ENCODE measurements at regions not wholly inside any gene's neighbourhood (a gene's known extent, or its start where the extent isn't known, plus 50 kb on each side); places are given as distances from the start of the nearest gene placed in this dataset.

DNA sequence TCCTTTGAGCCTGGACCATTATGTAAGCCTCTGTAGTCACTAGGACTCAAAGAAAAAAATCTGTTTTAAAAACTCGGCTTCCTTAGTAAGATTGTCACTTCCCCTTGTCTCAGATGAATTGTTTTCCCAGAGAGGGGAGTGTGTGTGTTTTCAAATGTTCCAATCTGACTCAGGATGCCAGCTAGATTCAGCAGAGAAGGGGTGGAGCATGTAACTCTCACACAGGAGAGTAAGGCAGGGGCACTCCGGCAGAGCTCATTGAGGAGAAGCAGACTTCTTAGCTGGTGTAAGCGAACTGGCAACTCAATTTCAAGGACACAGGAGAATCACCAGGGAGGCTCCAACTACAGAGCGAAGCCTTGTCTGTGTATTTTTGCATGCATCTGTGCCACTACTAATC lies 623.2 kb downstream of the LMO4 start:
- DNase-seq (ENCODE audit: low read depth, low spot score) = peak; percentile 17

- DNase-seq (ENCODE audit: low read depth, low spot score) = no peak
Measured at GRCh38 chr1:87953121-87953520, 624.4 kb downstream of the LMO4 start.

DNA sequence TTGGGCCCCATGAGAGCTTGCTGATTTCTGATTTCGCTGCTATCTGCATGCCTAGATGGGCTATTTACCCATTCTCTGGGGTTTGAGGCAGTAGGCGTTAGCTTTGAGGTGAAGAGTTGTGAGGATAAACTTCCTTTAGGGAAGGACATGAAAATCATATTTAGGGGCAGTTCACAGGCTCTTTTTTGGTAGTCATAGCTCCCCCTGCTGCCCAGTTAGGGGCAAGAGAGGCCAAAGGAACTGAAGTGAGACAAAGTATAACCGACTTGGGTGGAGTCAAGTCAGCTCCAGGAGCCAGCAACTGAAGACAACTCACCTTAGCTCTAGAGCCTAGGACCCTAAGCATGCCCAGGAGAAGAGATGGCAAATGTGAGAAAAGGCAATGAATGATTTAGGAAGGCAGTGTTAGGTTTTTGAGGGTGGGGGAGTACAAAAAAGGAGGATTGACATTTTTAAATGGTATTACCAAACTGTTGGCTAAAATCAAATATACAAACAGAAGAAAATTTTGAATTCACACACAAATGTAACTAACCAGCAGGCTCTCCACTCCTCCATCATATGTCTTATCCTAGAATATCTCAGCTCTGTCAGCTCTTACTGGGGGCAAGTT lies 625.2 kb downstream of the LMO4 start:
- peak; percentile 36 for DNase-seq (ENCODE audit: low read depth, low spot score)

DNA sequence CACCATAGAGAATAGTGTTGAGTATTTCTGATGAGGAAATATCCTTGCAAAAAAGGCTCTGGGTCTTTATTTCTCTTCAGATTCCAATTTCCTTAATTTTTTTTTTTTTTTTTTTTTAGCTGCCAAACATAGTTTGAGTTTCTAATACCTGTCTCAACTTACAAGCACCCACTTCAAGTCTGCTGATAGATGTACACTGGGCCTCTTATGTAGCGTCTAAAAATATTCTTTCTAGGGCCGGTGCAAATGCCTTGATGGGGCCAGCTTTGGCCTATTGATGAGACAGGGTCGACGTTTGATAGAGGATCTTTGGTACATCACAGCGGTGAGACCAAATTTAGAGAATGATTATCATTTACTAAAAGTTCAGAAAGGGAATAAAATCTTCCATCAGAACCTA lies 626.4 kb downstream of the LMO4 start:
- no peak for DNase-seq (ENCODE audit: low read depth, low spot score)

DNA sequence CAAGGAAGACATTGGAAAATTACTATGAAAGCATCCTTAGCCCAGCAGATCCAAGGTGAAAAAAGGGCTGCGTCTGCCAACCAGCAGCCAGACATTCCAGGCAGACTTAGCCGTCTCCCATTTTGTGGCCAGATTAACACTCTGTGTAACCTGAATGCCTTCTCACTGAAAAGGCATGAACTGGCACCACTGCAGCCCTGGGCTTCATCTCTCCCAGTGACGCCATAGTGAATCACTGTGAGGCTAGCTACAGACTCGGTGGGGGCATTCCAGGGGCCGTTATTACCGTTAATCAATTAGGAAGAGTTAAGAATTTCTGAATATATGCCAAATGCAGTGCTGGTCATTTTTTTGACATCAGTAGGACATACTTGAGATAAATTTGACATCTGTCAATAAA lies 627.4 kb downstream of the LMO4 start:
- no peak for DNase-seq (ENCODE audit: low read depth, low spot score)

DNA sequence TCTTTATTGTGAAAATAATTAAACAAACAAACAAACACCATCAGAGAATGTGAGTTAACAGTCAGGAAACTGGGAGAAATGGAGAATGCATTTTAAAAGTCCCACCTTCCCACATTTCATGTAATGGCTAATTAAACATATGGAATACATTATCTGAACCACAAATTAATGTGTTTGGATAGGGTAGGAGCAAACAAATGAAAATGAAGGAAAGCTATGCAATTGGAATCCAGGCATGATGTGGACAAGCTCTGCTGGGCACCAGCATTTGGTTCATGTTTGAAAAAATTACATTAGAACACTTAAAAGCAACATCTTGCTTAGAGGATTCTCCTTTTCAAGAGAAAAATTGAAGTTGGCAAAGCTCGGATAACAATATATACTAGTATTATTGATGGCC lies 628.1 kb downstream of the LMO4 start:
- no peak for DNase-seq (ENCODE audit: low read depth, low spot score)

GRCh38 chr1:87957331-87957730 lies 628.7 kb downstream of the LMO4 start:
- DNase-seq (ENCODE audit: low read depth, low spot score) = no peak

DNA sequence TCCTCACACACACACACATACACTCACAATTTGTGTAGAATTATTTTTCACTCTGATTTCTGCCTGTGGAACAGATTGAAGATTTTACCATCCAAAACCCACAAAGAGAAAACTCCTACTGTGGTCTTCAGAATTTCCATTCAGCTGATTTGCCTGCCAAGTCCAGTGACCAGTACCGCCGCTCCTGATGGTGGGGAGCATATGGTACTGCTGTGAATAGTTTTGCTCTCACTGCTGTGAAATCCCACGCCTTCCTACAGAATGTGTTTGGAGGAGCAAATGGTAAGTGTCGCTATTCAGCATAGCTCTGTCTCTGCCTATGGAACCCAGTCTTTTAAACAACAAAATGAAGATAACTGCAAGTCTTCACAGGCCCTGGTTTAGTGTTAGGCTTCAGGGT lies 629.5 kb downstream of the LMO4 start:
- DNase-seq (ENCODE audit: low read depth, low spot score) = no peak

DNA sequence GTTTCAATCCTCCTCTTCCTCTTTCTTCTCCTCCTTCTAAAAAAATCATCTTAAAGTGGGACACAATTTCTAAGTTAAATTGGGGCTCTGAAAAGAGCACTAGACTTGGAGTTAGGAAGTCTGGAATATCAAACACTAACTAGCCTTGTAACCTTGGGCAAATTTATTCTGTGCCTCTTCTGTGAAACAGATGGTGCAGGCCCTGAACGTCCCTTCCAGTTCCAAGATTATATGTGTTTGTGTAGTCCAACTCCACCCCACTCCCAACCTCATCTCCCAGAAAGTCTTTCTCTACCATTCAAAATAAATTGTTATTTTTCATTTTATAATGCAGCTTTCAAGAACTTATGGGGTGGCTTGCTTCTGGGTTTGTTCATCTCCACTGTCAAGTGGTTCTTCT lies 630.0 kb downstream of the LMO4 start:
- no peak for DNase-seq (ENCODE audit: low read depth, low spot score)

DNA sequence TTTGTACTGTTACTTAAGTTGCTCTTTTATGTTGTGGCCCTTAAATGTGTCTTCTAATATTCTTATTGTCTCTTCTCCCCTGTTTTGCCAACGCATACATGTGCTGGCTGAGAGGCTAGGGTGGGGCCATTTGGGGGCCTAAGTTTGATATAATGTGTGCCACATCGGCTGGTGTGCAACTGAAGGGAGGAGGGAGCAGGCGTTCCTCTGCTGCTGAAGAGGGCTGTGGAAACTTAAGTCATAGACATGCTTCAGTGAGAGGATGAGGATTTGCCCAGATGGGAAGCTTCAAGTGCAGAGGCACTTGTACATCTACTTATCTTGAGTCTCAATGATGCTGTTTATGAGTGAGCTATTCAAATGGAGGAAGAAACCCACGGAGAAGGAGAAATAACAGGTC lies 630.6 kb downstream of the LMO4 start:
- no peak for DNase-seq (ENCODE audit: low read depth, low spot score)

DNA sequence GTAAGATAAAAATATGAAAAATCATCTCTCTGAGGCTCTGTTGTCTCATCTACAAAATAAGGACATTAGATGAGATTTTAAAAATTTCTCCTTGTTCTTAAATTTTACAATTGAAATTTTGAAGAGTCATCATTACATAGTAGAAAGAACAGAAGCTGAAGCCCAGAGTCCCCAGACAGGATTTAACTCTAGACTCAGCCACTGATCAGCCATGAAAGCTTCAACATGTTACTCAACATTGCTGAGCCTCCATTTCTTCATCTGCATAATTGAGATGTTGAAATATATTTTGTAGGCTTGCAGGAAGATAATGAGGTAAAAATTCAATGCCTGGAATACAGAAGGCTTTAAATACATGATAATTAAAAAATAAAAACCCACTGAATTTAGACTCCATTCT lies 633.3 kb downstream of the LMO4 start:
- no peak for DNase-seq (ENCODE audit: low read depth, low spot score)

DNA sequence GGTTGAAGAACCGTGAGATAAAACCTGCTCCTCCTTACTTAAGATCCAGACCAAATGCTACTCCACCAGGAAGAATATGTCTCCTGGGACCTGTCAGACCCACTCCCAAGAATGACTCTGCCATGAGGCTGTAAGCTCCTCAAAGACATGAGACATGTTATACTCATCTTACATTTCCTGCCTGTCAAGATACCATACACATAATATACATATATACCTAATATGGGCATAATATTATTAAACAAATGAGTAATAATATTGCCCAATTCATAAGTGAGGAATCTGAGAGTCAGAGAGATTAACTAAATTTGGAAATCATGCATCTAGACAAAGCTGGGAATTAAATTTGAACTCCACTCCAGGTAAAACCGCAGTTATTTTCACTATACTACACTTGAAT lies 634.9 kb downstream of the LMO4 start:
- no peak for DNase-seq (ENCODE audit: low read depth, low spot score)

- DNase-seq (ENCODE audit: low read depth, low spot score) = no peak
Measured at GRCh38 chr1:87965193-87965592, 636.5 kb downstream of the LMO4 start.

DNA sequence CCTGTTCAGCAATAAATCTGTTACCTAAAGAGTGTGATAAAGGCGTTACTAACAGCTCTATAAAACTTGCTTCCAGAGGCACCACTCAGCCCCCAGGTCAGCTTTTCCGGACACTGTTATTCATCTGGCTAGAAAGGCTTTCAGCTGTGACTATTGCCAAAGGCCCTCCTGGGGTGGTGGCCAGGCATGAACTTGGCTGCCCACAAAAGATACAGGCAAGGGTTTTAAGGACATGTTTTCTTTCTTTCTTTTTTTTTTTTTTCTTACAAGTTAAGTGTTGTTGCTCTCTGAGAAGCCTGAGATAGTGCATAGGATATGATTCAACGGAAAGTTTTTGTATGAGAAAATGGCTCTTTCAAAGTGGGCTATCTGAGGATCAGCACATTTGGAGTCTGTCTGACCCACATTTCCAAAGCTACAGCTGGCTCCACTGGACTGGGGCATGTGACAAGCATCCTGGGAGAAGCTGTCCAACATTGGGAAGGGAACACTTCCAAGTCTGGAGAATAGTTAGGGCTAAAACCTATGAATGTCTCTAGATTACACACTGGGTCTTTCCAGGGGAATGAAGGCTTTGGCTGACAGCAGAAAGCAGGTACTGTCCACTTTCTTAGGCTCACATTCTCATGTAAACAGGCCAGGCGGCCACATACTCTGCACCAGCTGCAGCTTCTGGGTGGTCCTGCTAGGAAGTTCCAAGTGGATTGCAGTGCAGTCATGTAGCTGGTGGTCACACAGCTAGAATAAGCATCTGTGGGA lies 639.7 kb downstream of the LMO4 start:
- peak; percentile 46 for DNase-seq (ENCODE audit: low read depth, low spot score)

- DNase-seq (ENCODE audit: low read depth, low spot score) = no peak
Measured at GRCh38 chr1:87969040-87969439, 640.4 kb downstream of the LMO4 start.

- DNase-seq (ENCODE audit: low read depth, low spot score) = no peak
Measured at GRCh38 chr1:87972811-87973210, 644.1 kb downstream of the LMO4 start.

DNA sequence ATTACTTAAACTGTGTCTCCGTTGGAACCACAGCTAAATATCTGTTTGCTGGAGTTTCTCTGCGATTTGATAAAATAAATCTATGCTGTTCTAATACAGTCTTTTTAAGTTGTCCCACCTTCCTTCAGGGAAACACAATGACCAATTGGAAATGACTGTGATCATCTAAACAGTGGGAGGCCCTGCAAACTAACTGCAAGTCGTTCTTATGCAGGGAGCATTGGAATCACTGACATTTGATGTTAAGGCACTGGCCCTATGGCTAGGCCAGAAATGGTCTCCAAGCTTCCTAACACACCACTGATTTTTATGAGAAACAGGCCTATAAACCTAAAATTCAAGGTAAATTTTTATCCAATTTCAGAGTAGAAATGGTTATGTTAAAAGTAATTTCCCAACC lies 645.2 kb downstream of the LMO4 start:
- no peak for DNase-seq (ENCODE audit: low read depth, low spot score)

DNA sequence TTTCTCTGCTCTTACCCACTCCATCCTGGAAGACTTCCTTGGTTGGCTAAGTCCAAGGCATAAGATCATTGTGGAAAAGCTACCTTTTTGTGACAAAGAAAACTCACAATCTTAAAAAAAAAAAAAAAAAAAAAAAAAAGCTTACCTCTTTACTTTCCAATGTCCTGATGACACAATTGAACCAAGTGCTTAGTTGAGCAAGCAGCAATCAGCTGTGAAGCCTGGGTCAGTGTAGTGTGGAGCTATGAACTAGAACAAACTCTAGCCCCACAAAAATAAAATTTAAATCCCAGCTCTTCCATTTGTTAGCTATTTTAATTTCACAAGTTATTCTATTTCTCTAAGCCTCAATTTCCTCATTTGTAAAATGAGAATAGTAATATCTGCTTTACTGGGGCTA lies 647.6 kb downstream of the LMO4 start:
- no peak for DNase-seq (ENCODE audit: low read depth, low spot score)

DNA sequence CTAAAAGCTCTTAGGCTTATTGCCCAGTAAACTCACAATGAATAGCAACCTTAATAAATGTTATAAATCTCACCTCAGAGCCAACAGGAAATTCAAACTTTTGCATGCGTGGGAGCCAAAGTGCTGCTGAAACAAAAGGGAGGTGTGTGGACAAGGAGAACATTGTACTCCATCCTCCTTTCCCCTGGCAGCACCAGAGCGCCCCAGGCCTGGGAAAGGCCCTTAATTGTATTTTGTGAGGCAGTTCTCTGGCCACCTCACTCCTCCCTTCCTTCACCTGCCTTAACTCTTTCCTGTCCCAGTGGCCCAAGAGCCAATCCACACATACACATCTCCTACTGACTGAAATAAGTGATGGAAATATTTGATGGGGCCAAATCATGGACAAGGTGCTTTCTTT lies 648.5 kb downstream of the LMO4 start:
- DNase-seq (ENCODE audit: low read depth, low spot score) = no peak

- DNase-seq (ENCODE audit: low read depth, low spot score) = no peak
Measured at GRCh38 chr1:87979079-87979478, 650.4 kb downstream of the LMO4 start.

GRCh38 chr1:87980494-87980893 lies 651.8 kb downstream of the LMO4 start:
- no peak for DNase-seq (ENCODE audit: low read depth, low spot score)

GRCh38 chr1:87981386-87981785 lies 652.7 kb downstream of the LMO4 start:
- no peak for DNase-seq (ENCODE audit: low read depth, low spot score)

DNA sequence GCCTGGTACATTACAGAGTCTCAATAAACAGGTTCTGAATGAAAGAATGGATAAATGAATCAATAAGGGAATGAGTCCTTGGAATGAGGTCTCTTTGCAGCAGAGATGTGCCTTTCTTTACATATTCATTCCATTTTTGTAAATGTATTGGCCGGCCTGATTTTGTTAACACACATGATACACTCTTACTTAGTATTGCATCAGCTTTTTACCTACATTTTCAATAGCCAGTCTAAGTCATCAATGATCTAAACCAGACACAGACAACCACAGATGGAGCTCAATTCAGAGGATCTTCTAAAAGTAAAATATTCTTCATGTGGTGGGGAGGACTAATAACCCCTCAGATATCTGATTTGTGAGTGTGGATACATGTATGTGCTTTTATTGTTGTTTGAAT lies 653.1 kb downstream of the LMO4 start:
- no peak for DNase-seq (ENCODE audit: low read depth, low spot score)

DNA sequence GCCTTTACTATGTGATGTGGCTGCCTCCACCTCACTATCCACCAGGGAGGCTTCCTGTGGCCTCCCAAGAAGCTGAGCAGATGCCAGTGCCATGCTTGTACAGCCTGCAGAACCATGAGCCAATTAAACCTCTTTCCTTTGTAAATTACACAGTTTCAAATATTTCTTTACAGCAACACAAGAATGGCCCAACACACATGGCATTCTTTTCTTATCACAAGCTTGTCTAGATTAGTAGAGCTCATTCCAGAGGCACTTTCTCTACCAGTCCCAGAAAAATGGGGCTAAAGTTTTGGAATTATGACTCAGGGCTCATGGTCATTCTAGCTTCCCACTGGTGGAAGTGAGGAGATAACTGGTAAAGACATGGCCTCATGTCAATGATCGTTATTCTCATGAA lies 655.2 kb downstream of the LMO4 start:
- no peak for DNase-seq (ENCODE audit: low read depth, low spot score)

Data from pulmonary artery endothelial cell (primary cell).